ENCODE measurements at regions not wholly inside any gene's neighbourhood (a gene's known extent, or its start where the extent isn't known, plus 50 kb on each side); places are given as distances from the start of the nearest gene placed in this dataset.
"Not testable (repeated sequence)": the region's sequence is repeated elsewhere in the genome, so short reads cannot be mapped to it uniquely, and the experiment has no call there.

DNA sequence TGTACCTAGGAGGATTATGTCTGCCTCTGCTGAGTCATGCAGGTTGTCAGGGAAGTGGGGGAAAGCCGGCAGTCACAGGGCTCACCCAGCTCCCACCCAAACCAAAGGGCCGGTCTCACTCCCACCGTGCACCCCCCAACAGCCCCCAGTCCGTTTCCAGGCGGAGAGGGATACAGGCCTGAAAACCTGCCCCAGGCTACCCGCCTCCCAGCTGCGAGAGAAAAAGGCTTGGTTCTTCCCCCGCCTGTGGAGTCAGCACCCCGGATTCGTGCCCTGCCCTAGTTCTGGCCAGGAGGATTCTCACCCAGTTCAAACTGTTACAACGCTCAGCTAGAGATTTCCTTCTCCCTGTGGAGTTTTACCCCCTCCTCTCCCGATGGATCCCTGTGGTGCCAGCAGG lies 323.6 kb upstream of the ZFP42 start:
- H3K4me3 ChIP-seq (replicated peaks in 1 of 3; ENCODE audit: low read depth in 2 of 3, low read length in 3 of 3); H3K27ac Mint-ChIP-seq; H3K4me1 ChIP-seq (ENCODE audit: control insufficient read depth in 1 of 2, insufficient read depth in 2 of 2, low read length in 2 of 2); H3K27me3 ChIP-seq (ENCODE audit: control insufficient read depth in 2 of 2, insufficient read depth in 2 of 2, low read length in 2 of 2); H2AFZ ChIP-seq (ENCODE audit: insufficient read depth, low read depth, low read length, poor library complexity, severe bottlenecking); H3K27me3 Mint-ChIP-seq (ENCODE audit: low read depth in 3 of 3); intact Hi-C loops (cut with micrococcal nuclease); H4K20me1 ChIP-seq (ENCODE audit: insufficient read depth, low read length); H3K4me1 Mint-ChIP-seq; H3K79me2 ChIP-seq (ENCODE audit: insufficient read depth, low read length); H3K27ac ChIP-seq (ENCODE audit: low read depth in 1 of 2, low read length in 2 of 2); H3K4me2 ChIP-seq (replicated peaks; ENCODE audit: extremely low read depth, low read length, poor library complexity, severe bottlenecking); H3K9ac ChIP-seq (ENCODE audit: insufficient read depth, low read length, poor library complexity, severe bottlenecking); H3K4me3 Mint-ChIP-seq; H3K36me3 ChIP-seq (replicated peaks in 1 of 2; ENCODE audit: control insufficient read depth in 1 of 2, insufficient read depth in 2 of 2, low read length in 2 of 2); DNase-seq; H3K36me3 Mint-ChIP-seq: not testable (repeated sequence)
- H3K9me3 Mint-ChIP-seq, result peaks cover 2 to 21% (median 10%) of the 10 kb centered on the region in 7 donors
- peaks cover 0 to 28% of the 10 kb centered on the region in 2 donors for H3K9me3 ChIP-seq (replicated peaks in 1 of 2; ENCODE audit: control insufficient read depth in 1 of 2, insufficient read depth in 1 of 2, low read length in 2 of 2)
- no CpG with 5 or more reads among the region's 12 CpGs for WGBS (ENCODE audit: insufficient coverage)

DNA sequence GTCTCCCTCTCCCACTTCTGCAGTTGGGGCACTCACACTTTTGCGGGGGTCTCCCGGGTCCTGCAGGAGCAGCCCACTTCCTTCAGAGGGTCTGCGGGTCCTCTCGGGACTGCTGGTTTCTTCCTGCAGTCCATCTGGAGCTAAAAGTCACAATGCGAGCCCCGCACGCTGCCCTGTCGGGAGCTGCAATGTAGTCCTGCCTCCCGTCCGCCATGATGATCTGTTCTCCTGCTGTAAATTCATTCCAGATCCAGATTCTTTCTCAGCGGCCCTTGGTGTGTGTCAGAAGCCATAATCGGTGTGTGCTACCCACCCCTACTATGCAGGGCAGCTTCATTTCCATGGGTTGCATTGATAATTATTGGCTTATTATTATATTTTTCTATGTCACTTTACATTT lies 323.0 kb upstream of the ZFP42 start:
- H3K4me3 Mint-ChIP-seq, result not testable (repeated sequence)
- H3K9me3 Mint-ChIP-seq, result peaks cover 5 to 21% (median 10%) of the 10 kb centered on the region in 7 donors

DNA sequence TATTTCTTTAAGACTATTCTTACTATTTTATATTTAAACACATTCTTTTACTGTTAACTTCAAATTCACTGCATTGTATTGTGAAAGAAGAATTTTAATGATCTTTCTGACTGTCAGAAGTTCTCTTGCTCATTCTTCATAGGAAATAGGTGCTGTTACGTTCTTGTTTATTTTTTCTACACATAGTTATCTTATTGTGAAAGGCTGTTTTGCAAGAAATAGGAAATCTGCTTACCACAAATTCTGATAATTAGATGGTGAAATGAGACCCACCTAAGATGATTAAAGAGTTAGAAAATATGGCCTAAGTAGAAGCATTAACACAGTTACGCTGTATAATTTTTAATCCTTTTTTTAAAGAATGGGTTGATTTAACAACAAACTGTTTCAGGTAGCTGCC lies 316.1 kb upstream of the ZFP42 start:
- Mint-ChIP-seq H3K4me3 (no peak overlapping the region), H3K9me3 (peaks cover 0 to 15% (median 3%) of the 10 kb centered on the region in 7 donors), H3K27me3 (ENCODE audit: low read depth in 3 of 3) (peaks cover 0 to 1% (median 0%) of the 10 kb centered on the region in 3 donors), H3K4me1 (no peaks in the 10 kb centered on the region), H3K36me3 (no peaks in the 10 kb centered on the region), H3K27ac (no peak overlapping the region)
- Histone ChIP-seq H3K79me2 (ENCODE audit: insufficient read depth, low read length) (no peaks in the 10 kb centered on the region), H3K9ac (ENCODE audit: insufficient read depth, low read length, poor library complexity, severe bottlenecking) (no peak overlapping the region), H3K36me3 (replicated peaks in 1 of 2; ENCODE audit: control insufficient read depth in 1 of 2, insufficient read depth in 2 of 2, low read length in 2 of 2) (no peaks in the 10 kb centered on the region), H3K4me3 (replicated peaks in 1 of 3; ENCODE audit: low read depth in 2 of 3, low read length in 3 of 3) (no peak overlapping the region), H3K27me3 (ENCODE audit: control insufficient read depth in 2 of 2, insufficient read depth in 2 of 2, low read length in 2 of 2) (no peaks in the 10 kb centered on the region), H3K27ac (ENCODE audit: low read depth in 1 of 2, low read length in 2 of 2) (no peak overlapping the region), H2AFZ (ENCODE audit: insufficient read depth, low read depth, low read length, poor library complexity, severe bottlenecking) (no peak overlapping the region), H3K4me2 (replicated peaks; ENCODE audit: extremely low read depth, low read length, poor library complexity, severe bottlenecking) (no peak overlapping the region), H4K20me1 (ENCODE audit: insufficient read depth, low read length) (no peaks in the 10 kb centered on the region), H3K9me3 (replicated peaks in 1 of 2; ENCODE audit: control insufficient read depth in 1 of 2, insufficient read depth in 1 of 2, low read length in 2 of 2) (peaks cover 0 to 22% of the 10 kb centered on the region in 2 donors), H3K4me1 (ENCODE audit: control insufficient read depth in 1 of 2, insufficient read depth in 2 of 2, low read length in 2 of 2) (no peaks in the 10 kb centered on the region)
- DNase-seq, result no peak
- WGBS (ENCODE audit: insufficient coverage), result no CpG with 5 or more reads among the region's 2 CpGs
- TF ChIP-seq, protein P1, sequence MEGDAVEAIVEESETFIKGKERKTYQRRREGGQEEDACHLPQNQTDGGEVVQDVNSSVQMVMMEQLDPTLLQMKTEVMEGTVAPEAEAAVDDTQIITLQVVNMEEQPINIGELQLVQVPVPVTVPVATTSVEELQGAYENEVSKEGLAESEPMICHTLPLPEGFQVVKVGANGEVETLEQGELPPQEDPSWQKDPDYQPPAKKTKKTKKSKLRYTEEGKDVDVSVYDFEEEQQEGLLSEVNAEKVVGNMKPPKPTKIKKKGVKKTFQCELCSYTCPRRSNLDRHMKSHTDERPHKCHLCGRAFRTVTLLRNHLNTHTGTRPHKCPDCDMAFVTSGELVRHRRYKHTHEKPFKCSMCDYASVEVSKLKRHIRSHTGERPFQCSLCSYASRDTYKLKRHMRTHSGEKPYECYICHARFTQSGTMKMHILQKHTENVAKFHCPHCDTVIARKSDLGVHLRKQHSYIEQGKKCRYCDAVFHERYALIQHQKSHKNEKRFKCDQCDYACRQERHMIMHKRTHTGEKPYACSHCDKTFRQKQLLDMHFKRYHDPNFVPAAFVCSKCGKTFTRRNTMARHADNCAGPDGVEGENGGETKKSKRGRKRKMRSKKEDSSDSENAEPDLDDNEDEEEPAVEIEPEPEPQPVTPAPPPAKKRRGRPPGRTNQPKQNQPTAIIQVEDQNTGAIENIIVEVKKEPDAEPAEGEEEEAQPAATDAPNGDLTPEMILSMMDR (IDR thresholded peaks at IDR 0.05), result no peak
- intact Hi-C loops (cut with micrococcal nuclease), result no loop called here

More for the DNA sequence above, 323.0 kb upstream of the ZFP42 start:
- H3K4me1 ChIP-seq (ENCODE audit: control insufficient read depth in 1 of 2, insufficient read depth in 2 of 2, low read length in 2 of 2); H3K4me3 ChIP-seq (replicated peaks in 1 of 3; ENCODE audit: low read depth in 2 of 3, low read length in 3 of 3); H3K27ac Mint-ChIP-seq; H3K27me3 ChIP-seq (ENCODE audit: control insufficient read depth in 2 of 2, insufficient read depth in 2 of 2, low read length in 2 of 2); intact Hi-C loops (cut with micrococcal nuclease); H3K27me3 Mint-ChIP-seq (ENCODE audit: low read depth in 3 of 3); H3K36me3 Mint-ChIP-seq; H3K36me3 ChIP-seq (replicated peaks in 1 of 2; ENCODE audit: control insufficient read depth in 1 of 2, insufficient read depth in 2 of 2, low read length in 2 of 2); DNase-seq; H2AFZ ChIP-seq (ENCODE audit: insufficient read depth, low read depth, low read length, poor library complexity, severe bottlenecking); H3K9ac ChIP-seq (ENCODE audit: insufficient read depth, low read length, poor library complexity, severe bottlenecking); H4K20me1 ChIP-seq (ENCODE audit: insufficient read depth, low read length); H3K4me2 ChIP-seq (replicated peaks; ENCODE audit: extremely low read depth, low read length, poor library complexity, severe bottlenecking); H3K79me2 ChIP-seq (ENCODE audit: insufficient read depth, low read length); H3K4me1 Mint-ChIP-seq; H3K27ac ChIP-seq (ENCODE audit: low read depth in 1 of 2, low read length in 2 of 2): not testable (repeated sequence)
- 84% methylated on average over 7 of the region's 12 CpGs for WGBS (ENCODE audit: insufficient coverage)
- H3K9me3 ChIP-seq (replicated peaks in 1 of 2; ENCODE audit: control insufficient read depth in 1 of 2, insufficient read depth in 1 of 2, low read length in 2 of 2), result peaks cover 0 to 28% of the 10 kb centered on the region in 2 donors
